H1 (cell line): ENCODE measurements at regions not wholly inside any gene's neighbourhood (a gene's known extent, or its start where the extent isn't known, plus 50 kb on each side); places are given as distances from the start of the nearest gene placed in this dataset.

Source experiments
- ASH2L ChIP-seq: fragments of 200-600, 300-600 bp; sonication (generic); IDR thresholded peaks from one replicate; pipeline ENCODE4 v1.7.1; 2017; ENCODE audit warnings: low read length
- CREB1 ChIP-seq: IDR thresholded peaks from 2 replicates; pipeline ENCODE4 v1.6.1; 2012; ENCODE audit warnings: inconsistent platforms
- FOSL1 ChIP-seq: IDR thresholded peaks from 2 replicates; pipeline ENCODE4 v1.6.1; 2011; ENCODE audit warnings: mild to moderate bottlenecking, low read depth, low read length, moderate library complexity; ENCODE audit not compliant: insufficient read depth
- SIRT6 ChIP-seq: IDR thresholded peaks from one replicate; pipeline ENCODE4 v1.7.1; 2012; ENCODE audit warnings: low read length, inconsistent platforms
- TAF7 ChIP-seq: optimal IDR thresholded peaks from 2 replicates; pipeline ENCODE3; 2011; ENCODE audit warnings: low read depth, mild to moderate bottlenecking, inconsistent platforms, low read length, moderate library complexity, borderline replicate concordance
- ZNF274 ChIP-seq: IDR thresholded peaks from 2 replicates; pipeline ENCODE4 v1.7.0; 2012; ENCODE audit warnings: low read length, borderline replicate concordance; ENCODE audit errors: extremely low read depth
- TF ChIP-seq, protein P1 (sequence below): fragments of 300-600 bp; sonication (generic); IDR thresholded peaks from 2 replicates; pipeline ENCODE4 v1.7.1; 2012; ENCODE audit warnings: low read length, moderate library complexity, mild to moderate bottlenecking, inconsistent platforms; ENCODE audit not compliant: insufficient replicate concordance

DNA sequence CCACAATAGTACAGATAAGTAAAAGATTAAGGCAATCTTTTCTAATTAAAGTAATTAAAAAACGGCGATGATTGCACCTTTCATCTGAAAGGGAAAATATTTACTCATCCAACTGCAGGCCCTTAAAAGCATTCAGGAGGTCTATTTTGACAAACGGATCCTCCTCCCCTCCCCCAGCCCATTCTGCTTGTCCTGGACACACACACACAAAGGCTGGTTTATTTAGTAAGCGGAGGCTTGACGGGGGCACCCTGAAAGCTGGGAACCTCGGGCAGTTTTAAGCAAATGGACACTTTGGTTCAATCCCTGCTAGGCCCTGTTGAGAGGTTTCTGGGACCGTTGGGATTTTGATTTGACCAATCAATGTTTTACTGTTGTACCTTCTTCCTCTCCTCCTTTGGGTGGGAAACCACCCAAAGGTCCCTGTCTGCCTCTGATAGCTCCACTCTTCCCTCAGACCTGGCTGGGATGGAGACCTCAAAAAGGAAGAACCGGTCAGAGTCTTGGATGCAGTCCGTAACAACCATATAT, 135.8 kb upstream of the HAAO start (continued):
- TF ChIP-seq, protein P1, sequence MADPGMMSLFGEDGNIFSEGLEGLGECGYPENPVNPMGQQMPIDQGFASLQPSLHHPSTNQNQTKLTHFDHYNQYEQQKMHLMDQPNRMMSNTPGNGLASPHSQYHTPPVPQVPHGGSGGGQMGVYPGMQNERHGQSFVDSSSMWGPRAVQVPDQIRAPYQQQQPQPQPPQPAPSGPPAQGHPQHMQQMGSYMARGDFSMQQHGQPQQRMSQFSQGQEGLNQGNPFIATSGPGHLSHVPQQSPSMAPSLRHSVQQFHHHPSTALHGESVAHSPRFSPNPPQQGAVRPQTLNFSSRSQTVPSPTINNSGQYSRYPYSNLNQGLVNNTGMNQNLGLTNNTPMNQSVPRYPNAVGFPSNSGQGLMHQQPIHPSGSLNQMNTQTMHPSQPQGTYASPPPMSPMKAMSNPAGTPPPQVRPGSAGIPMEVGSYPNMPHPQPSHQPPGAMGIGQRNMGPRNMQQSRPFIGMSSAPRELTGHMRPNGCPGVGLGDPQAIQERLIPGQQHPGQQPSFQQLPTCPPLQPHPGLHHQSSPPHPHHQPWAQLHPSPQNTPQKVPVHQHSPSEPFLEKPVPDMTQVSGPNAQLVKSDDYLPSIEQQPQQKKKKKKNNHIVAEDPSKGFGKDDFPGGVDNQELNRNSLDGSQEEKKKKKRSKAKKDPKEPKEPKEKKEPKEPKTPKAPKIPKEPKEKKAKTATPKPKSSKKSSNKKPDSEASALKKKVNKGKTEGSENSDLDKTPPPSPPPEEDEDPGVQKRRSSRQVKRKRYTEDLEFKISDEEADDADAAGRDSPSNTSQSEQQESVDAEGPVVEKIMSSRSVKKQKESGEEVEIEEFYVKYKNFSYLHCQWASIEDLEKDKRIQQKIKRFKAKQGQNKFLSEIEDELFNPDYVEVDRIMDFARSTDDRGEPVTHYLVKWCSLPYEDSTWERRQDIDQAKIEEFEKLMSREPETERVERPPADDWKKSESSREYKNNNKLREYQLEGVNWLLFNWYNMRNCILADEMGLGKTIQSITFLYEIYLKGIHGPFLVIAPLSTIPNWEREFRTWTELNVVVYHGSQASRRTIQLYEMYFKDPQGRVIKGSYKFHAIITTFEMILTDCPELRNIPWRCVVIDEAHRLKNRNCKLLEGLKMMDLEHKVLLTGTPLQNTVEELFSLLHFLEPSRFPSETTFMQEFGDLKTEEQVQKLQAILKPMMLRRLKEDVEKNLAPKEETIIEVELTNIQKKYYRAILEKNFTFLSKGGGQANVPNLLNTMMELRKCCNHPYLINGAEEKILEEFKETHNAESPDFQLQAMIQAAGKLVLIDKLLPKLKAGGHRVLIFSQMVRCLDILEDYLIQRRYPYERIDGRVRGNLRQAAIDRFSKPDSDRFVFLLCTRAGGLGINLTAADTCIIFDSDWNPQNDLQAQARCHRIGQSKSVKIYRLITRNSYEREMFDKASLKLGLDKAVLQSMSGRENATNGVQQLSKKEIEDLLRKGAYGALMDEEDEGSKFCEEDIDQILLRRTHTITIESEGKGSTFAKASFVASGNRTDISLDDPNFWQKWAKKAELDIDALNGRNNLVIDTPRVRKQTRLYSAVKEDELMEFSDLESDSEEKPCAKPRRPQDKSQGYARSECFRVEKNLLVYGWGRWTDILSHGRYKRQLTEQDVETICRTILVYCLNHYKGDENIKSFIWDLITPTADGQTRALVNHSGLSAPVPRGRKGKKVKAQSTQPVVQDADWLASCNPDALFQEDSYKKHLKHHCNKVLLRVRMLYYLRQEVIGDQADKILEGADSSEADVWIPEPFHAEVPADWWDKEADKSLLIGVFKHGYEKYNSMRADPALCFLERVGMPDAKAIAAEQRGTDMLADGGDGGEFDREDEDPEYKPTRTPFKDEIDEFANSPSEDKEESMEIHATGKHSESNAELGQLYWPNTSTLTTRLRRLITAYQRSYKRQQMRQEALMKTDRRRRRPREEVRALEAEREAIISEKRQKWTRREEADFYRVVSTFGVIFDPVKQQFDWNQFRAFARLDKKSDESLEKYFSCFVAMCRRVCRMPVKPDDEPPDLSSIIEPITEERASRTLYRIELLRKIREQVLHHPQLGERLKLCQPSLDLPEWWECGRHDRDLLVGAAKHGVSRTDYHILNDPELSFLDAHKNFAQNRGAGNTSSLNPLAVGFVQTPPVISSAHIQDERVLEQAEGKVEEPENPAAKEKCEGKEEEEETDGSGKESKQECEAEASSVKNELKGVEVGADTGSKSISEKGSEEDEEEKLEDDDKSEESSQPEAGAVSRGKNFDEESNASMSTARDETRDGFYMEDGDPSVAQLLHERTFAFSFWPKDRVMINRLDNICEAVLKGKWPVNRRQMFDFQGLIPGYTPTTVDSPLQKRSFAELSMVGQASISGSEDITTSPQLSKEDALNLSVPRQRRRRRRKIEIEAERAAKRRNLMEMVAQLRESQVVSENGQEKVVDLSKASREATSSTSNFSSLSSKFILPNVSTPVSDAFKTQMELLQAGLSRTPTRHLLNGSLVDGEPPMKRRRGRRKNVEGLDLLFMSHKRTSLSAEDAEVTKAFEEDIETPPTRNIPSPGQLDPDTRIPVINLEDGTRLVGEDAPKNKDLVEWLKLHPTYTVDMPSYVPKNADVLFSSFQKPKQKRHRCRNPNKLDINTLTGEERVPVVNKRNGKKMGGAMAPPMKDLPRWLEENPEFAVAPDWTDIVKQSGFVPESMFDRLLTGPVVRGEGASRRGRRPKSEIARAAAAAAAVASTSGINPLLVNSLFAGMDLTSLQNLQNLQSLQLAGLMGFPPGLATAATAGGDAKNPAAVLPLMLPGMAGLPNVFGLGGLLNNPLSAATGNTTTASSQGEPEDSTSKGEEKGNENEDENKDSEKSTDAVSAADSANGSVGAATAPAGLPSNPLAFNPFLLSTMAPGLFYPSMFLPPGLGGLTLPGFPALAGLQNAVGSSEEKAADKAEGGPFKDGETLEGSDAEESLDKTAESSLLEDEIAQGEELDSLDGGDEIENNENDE = no peak
- TF ChIP-seq CREB1 = no peak
- no peak for TF ChIP-seq FOSL1
- no peak for TF ChIP-seq TAF7
- no peak for TF ChIP-seq ZNF274
- no peak for TF ChIP-seq ASH2L
- no peak for TF ChIP-seq SIRT6
- TF ChIP-seq, all 59 proteins: peak for 0
